GM19455 (cell line): ENCODE measurements at regions not wholly inside any gene's neighbourhood (a gene's known extent, or its start where the extent isn't known, plus 50 kb on each side); places are given as distances from the start of the nearest gene placed in this dataset.

Source experiments
- ATAC-seq: cut with Tn5 transposase; IDR thresholded peaks from one replicate; pipeline ENCODE4 v1.9.1; 2021; ENCODE audit not compliant: unreplicated experiment

- ATAC-seq: no peak
Observed at GRCh38 chr22:46077669-46078099, 72.6 kb upstream of the PPARA start.

DNA sequence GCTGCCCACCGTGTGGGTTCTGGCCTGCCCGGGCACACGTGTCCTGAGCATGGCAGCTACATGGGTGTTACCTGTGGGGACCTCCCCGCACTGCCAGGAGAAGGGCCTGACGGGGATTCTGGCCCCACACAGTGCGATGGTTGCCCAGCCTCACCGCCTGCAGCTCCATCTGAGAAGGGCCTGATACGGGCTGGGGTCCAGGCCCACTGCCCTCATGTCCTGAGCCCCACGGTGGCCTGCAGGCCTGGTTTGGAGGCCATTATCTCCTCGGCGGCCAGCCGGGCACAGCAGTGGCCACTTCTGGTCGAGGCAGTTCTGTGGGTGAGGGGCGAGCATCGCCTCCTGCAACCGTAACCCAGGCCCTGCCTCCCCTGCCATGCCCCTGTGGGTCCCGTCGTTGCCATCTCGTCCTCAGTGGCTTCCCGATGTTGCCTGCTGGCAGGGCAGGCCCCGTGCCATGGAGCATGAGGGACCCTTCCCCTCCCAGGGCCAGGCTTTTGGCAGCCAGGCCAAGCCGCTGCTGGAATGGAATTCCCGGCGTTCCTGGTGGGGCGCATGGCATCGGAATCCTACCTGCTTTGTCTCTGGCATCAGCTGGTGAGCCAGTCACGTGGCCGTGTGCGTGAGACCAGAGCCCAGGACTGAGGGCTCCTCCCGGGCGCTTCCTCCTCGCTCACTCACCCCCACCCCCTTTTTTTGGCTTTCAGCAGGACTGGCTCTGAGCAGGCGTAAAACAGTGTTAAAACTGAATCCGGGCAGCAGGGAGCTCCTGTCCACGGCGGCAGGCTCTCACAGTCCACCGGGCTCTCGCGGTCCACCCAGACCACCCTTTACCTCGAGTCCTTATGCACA, 71.9 kb upstream of the PPARA start:
- no peak for ATAC-seq

- ATAC-seq: no peak
Observed at GRCh38 chr22:46079093-46079860, 71.0 kb upstream of the PPARA start.

DNA sequence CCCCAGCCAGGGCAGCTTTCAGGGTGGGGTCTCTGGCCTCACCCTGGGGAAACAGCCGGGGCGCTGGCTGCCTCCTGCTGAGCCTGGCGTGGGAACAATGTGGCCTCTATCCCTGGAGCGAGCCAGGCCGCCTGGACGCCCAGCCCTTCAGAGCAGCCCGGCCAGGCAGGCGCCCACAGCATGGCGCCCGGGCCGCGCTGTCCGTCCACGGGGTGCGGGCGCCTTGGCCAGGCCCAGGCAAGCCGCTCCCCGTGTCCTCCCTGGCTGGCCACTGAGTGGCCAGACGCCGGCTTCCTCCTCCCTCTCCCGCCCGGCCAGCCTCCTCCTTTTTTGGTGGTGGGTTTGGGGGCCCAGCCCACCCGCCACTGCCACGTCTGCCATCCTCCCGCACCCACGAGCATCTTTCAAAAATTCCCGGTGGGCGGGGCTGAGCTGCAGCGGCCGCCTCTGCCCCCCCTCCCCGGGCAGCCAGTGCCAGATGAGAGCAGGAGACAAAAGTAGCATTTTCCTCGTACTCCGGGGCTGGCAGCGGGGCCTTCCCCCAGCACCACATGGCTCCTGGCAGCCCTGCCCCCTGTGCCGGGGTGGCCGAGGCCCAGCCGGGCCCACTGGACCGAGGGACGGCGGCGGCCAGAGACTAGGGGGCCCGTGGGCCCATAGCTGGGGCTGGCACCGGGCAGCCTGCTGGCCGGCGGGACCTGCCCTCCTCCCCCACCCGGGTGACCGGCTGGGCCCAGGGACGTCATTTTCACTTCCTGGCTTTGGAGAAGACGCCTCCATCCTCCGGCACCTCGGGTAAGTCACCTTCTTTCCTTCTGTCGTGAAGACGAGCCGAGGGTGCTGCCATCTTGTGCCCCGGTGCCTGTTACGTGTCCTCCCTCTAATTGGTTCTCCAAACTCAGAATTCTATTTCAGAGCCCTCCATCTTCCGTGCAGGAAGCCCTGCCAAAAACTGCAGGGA, 70.2 kb upstream of the PPARA start:
- ATAC-seq: no peak

DNA sequence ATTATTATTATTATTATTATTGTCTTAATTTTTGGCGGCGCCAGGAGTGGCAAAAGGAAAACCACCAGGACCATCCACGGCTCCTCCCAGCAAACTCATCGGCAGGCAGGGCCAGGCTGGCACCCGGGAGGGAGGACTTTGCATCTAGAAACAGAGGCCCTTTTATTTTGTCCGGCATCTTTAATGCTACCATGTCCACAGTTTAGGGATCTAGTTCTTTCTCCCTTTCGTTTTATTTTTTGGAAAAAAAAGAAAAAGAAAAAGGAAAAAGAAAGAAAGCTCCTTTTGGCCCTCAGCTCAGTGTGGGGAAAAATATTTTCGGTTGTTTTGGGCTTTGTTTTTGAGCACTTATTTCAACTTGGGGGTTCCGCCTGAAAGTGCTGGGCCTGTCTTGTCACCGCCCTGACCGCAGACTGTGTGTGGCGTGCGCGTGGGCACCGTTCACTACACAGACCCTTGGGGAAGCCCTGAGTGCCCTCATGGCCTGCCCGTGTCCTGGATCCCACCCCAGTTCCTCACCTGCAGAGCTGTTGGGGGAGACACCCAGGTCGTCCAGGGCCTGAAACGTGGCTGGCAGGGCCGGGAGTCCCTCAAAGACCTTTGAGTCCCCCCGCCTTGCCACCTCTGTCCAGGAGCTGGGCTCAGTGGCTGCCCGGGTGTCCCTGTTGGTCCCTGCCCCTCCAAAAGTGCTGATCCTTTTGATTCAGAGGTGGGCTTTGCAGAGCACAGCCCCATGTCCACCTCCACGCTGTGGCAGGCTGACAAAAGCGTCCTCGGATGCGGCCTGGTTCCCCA, 69.1 kb upstream of the PPARA start:
- ATAC-seq: no peak

DNA sequence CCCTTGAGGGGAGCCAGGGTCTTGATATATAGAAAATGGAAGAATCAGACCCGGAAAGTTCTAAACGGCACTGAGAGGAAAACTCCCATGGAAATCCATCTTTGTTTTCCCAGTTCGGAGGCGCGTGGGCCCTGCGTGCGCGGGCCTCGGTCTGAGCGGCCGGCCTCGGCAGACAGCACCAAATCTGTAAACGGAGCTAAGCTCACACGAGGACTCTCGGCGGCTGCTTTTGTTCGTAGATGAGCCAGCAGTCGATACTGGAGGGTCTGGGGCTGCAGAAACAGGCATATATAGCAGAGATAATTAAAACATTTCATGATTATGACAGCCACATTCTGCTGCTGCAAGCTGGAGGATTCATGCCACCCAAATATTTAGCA, 68.5 kb upstream of the PPARA start:
- no peak for ATAC-seq

- ATAC-seq: no peak
Observed at GRCh38 chr22:46082633-46083032, 67.7 kb upstream of the PPARA start.

DNA sequence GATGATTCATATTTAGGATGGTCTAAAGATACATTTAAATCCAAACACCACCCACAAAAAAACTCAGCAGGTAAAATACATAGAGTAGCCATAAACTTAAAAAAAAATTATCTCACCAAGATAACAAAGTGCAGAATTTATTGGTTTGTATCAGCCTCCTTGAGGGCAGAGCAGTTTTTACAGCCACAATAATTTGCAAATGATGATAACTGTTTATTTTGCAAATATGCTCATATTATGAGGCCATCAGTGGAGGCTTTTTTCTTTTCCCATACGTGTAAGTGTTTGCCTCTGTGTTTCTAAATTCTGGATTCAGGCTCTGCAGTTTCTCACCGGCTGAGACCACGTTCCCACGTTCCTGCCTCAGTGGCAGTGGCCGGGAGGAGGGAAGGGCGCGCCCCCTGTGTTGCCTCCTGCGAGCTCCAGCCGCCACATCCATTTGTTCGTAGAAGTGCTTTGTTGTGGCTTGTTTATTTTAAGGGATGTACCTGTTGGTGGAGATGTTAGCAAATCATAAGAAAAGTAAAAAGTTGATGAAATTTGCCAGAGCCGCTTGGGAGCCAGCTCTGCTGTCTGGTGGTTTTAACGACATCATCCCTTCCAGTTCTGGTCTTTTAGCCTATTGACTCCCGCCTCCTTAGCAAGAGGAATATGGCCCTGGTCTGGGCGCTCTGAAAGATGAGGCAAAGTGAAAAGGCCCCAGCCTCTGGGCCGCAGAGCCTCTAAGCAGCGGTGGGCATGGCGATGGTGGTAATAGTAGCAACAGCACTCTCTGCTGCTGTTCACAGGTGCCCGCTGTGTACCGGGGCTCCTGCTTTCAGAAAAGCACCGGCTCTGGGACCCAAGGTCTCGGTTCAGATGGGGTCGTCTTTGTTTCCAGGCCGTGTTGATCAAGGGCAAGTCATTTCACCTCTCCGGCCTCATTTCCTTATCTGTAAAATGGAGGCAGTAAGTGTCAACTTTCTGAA, 66.7 kb upstream of the PPARA start:
- no peak for ATAC-seq

GRCh38 chr22:46084376-46084775, 66.0 kb upstream of the PPARA start:
- no peak for ATAC-seq

GRCh38 chr22:46084943-46085827, 65.1 kb upstream of the PPARA start:
- ATAC-seq: no peak

DNA sequence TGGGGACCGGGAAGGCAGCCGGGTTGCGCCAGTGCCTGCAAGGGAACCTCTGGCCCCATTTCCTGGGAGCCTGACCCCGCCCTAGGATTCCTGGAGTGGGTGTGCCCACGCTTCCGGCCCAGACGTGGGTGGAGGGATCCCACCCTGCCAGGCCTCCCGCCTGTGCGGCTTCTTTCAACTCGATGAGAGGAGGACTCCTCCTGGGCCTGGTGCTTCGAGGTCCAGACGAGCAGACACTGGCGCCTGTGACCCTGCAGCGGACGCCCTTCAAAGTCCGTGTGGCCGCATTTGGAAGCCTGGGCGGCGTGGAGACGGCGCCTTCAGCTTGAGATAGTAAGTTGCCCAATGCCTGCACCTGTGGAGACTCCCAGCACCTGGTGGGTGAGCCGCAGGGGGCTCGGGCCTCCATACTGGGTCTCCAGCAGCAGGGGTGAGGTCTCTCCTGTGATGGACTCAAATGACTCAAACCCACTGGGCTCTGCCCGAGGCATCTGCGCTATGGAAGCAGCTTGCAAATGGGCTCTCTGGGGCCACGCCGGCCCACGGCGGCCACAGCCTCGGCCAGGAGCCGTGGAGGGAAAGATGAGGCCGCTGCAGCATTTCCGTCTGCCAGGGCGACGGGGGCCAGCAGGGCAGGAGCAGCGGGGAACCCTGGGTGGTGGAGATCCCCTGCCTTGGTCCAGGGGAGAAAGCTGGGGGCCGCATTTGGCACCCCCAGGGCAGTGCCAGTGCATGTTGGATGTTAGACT, 64.3 kb upstream of the PPARA start:
- ATAC-seq: no peak

DNA sequence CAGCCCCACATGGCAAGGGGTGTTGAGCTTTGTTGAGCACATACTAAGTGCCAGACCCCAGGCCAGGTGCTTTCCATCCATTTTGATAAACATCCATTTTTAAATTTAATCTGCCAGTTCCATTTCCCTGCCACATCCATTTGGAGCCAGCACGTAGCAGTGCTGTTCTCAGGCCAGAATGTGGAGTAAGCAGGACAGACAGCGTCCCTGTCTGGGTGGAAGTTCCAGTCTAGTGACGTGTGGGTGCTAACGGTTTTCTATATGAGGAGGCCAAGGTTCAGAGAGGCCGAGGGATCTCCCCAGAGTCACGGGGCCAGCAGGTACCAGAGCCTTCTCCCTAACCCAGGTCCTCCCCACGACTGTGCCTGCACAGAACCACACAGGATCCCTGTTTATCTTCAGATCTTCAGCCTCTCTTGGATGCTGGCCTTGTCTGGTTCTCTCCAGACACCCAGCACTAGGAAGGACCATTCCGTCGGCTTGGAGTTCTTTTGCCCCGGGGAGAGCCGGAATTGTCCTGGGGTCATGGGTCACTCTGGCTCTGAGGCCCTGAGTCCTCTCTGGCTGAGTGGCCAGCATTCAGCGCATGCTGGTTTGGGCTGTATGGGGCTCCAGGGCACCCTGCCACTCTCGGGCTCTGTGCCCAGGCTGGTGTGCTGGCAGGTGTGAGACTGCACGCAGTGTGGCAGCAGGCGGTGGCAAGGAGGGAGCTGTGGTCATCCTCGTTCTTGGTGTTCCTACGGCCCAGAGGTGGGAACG, 63.6 kb upstream of the PPARA start:
- no peak for ATAC-seq

GRCh38 chr22:46087336-46087690, 63.0 kb upstream of the PPARA start:
- ATAC-seq: no peak

DNA sequence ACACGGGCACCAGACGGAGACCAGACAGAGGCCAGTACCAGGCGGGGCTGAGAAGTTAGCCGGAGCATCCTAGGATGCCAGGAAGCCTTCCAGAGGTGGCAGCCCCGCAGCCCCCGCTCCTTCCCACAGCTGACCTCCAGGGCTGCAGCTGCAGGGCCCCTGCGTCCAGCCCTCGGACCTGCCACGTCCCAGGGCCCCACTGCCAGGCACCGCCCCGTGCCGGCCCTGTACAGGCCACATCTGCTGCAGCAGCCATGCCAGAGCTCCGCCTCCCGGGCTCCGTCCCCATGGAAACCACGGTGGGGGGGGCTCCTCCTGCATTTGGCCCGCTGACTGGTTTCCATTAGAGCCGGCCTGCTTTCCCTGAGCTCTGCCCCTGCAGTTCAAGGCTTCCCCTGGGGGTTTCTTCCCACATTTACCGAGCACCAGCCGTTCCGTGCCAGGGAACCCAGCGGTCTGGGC, 62.5 kb upstream of the PPARA start:
- ATAC-seq: no peak

GRCh38 chr22:46088541-46089311, 61.6 kb upstream of the PPARA start:
- ATAC-seq: no peak

DNA sequence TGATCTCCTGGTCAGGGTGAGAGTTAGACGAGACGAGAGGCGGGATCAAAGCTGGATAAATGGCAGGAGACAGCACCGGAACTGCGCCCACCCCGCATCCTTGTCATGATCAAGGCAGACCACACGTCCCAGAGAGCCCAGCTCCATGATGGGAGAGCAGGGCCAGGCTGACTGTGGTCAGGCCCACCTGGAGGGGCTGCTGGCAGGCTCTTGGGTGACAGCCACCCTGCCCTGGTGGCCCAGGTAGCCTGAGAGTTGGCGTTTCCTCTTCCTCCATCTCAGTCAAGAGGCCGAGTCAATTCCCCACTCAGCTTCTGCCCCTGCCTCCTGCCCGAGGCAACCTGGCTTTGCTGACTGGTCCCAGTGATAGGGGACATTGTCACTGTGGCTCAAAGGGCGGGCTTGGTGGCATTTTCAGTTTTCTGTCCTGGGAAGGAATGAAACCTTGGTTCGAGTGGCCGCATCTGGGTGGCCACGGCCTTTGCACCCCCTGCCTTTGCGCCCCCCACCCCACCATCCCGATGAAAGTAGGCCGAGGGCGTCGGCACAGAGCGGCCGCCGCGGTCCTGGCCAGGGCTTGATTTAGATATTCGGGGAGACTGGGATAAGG, 60.8 kb upstream of the PPARA start:
- ATAC-seq: no peak
